GM19438 (cell line): ENCODE measurements at regions not wholly inside any gene's neighbourhood (a gene's known extent, or its start where the extent isn't known, plus 50 kb on each side); places are given as distances from the start of the nearest gene placed in this dataset.

ENCODE experiments used
- ATAC-seq: cut with Tn5 transposase; IDR thresholded peaks from one replicate; pipeline ENCODE4 v1.9.1; 2021; ENCODE audit warnings: low read depth; ENCODE audit not compliant: unreplicated experiment

GRCh38 chr16:61332461-61332860 lies 703.8 kb downstream of the CDH8 start:
- ATAC-seq: no peak

GRCh38 chr16:61324044-61324443 lies 712.2 kb downstream of the CDH8 start:
- ATAC-seq: no peak

- no peak for ATAC-seq
Measured at GRCh38 chr16:61323456-61323855, 712.8 kb downstream of the CDH8 start.

GRCh38 chr16:61320791-61321190 lies 715.4 kb downstream of the CDH8 start:
- ATAC-seq: no peak

GRCh38 chr16:61313931-61314330 lies 722.3 kb downstream of the CDH8 start:
- no peak for ATAC-seq

GRCh38 chr16:61309386-61309785 lies 726.9 kb downstream of the CDH8 start:
- no peak for ATAC-seq

- no peak for ATAC-seq
Measured at GRCh38 chr16:61306204-61306603, 730.0 kb downstream of the CDH8 start.

- no peak for ATAC-seq
Measured at GRCh38 chr16:61296814-61297213, 739.4 kb downstream of the CDH8 start.

GRCh38 chr16:61296305-61296704 lies 739.9 kb downstream of the CDH8 start:
- no peak for ATAC-seq

GRCh38 chr16:61295311-61295710 lies 740.9 kb downstream of the CDH8 start:
- ATAC-seq: no peak

GRCh38 chr16:61289141-61289540 lies 747.1 kb downstream of the CDH8 start:
- no peak for ATAC-seq

GRCh38 chr16:61277849-61278248 lies 758.4 kb downstream of the CDH8 start:
- no peak for ATAC-seq

GRCh38 chr16:61274211-61274610 lies 762.0 kb downstream of the CDH8 start:
- no peak for ATAC-seq

- no peak for ATAC-seq
Measured at GRCh38 chr16:61270726-61271125, 765.5 kb downstream of the CDH8 start.

- no peak for ATAC-seq
Measured at GRCh38 chr16:61263400-61263799, 772.8 kb downstream of the CDH8 start.

GRCh38 chr16:61261315-61261714 lies 774.9 kb downstream of the CDH8 start:
- no peak for ATAC-seq

- no peak for ATAC-seq
Measured at GRCh38 chr16:61246592-61246991, 789.6 kb downstream of the CDH8 start.

GRCh38 chr16:61243954-61244353 lies 792.3 kb downstream of the CDH8 start:
- no peak for ATAC-seq

GRCh38 chr16:61237884-61238485 lies 798.3 kb downstream of the CDH8 start:
- no peak for ATAC-seq

GRCh38 chr16:61233713-61234112 lies 802.5 kb downstream of the CDH8 start:
- ATAC-seq: no peak

GRCh38 chr16:61228371-61228770 lies 807.9 kb downstream of the CDH8 start:
- ATAC-seq: no peak

- no peak for ATAC-seq
Measured at GRCh38 chr16:61215605-61216004, 820.6 kb downstream of the CDH8 start.

- ATAC-seq: no peak
Measured at GRCh38 chr16:61214780-61215179, 821.5 kb downstream of the CDH8 start.
